HCT116 (cell line): ENCODE measurements at regions not wholly inside any gene's neighbourhood (a gene's known extent, or its start where the extent isn't known, plus 50 kb on each side); places are given as distances from the start of the nearest gene placed in this dataset.
"Not testable (repeated sequence)": the region's sequence is repeated elsewhere in the genome, so short reads cannot be mapped to it uniquely, and the experiment has no call there.

Experiments used
- ATAC-seq: fragments of 200-7000 bp; cut with Tn5 transposase; 2 replicates; pipeline ENCODE4 v1.9.1; 2020; ENCODE audit warnings: mild to moderate bottlenecking, moderate library complexity
- BruUV-seq: library from RNA; stranded (reverse); fragments of 400-500 nt; replicated peaks from 2 replicates; lab custom pipeline; 2021; lab: Mats Ljungman, UMichigan
- CTCF ChIA-PET: fragments of 300-600 bp; sonication (Branson Sonifier 250); formaldehyde crosslinking; loops from one replicate; lab custom pipeline; 2021; ENCODE audit warnings: antibody characterized with exemption; lab: Charles Lee
- POLR2A ChIA-PET: fragments of 300-600, 350-600 bp; sonication (Branson Sonifier 250); formaldehyde crosslinking; loops from one replicate; lab custom pipeline; 2021; ENCODE audit warnings: antibody characterized with exemption; lab: Charles Lee
- RAD21 ChIA-PET, 2 experiments: fragments of 300-600 bp; sonication (Branson Sonifier 250); formaldehyde crosslinking; loops; one replicate each; lab custom pipeline; 2023; ENCODE audit warnings: low total read pairs in 2 of 2; ENCODE audit not compliant: uncharacterized antibody in 2 of 2, unreplicated experiment in 2 of 2, low non-redundant PET in 1 of 2; lab: Charles Lee
- DNase-seq: peaks from one replicate; pipeline ENCODE4 v3.0.0-alpha.2; 2010; ENCODE audit warnings: low read depth, low spot score
- H2AFZ ChIP-seq: fragments of 200-600 bp; shearing (Covaris generic), sonication (generic); 2 replicates; pipeline ENCODE4 v1.6.1; 2017; ENCODE audit warnings: low read depth, mixed run types, mixed read lengths, antibody characterized with exemption, low read length; ENCODE audit not compliant: poor library complexity, severe bottlenecking
- H3K27ac ChIP-seq: 2 replicates; pipeline ENCODE4 v1.5.1; 2012; ENCODE audit warnings: low read depth, low read length
- H3K27me3 ChIP-seq: fragments of 200-600 bp; sonication (generic); 2 replicates; pipeline ENCODE4 v1.6.1; 2016; ENCODE audit warnings: mixed run types, low read length, mixed read lengths; ENCODE audit not compliant: insufficient read depth
- H3K36me3 ChIP-seq, 2 experiments: fragments of 200-500 bp in 1 of 2; fragments of 200-600 bp in 1 of 2; sonication (Bioruptor generic) in 1 of 2; sonication (generic) in 1 of 2; 2 replicates each; pipeline versions ENCODE4 v1.5.1 to v1.6.1; 2014 to 2016; ENCODE audit warnings: low read length in 2 of 2, inconsistent platforms in 1 of 2, mixed read lengths in 1 of 2, mixed run types in 1 of 2; ENCODE audit not compliant: insufficient read depth in 2 of 2, control insufficient read depth in 1 of 2
- H3K4me1 ChIP-seq, 2 experiments: fragments of 200-600 bp in 1 of 2; sonication (generic) in 1 of 2; 2 replicates each; pipeline versions ENCODE4 v1.5.1 to v1.6.1; 2012 to 2017; ENCODE audit warnings: low read length in 2 of 2, inconsistent platforms in 1 of 2, mild to moderate bottlenecking in 1 of 2, mixed read lengths in 1 of 2, mixed run types in 1 of 2, moderate library complexity in 1 of 2; ENCODE audit not compliant: insufficient read depth in 2 of 2, control insufficient read depth in 1 of 2
- H3K4me2 ChIP-seq: fragments of 200-600 bp; sonication (generic); 2 replicates; pipeline ENCODE4 v1.6.1; 2017; ENCODE audit warnings: mixed run types, low read length, mixed read lengths
- H3K4me3 ChIP-seq, 2 experiments: fragments of 200-600 bp in 1 of 2; sonication (generic) in 1 of 2; replicated peaks in 1 of 2; 2 replicates each; pipeline ENCODE4 v1.5.1; 2011 to 2016; ENCODE audit warnings: low read length in 2 of 2, control low read depth in 1 of 2, low read depth in 1 of 2, mild to moderate bottlenecking in 1 of 2, mixed read lengths in 1 of 2, mixed run types in 1 of 2
- H3K79me2 ChIP-seq: fragments of 200-600 bp; sonication (generic); 2 replicates; pipeline ENCODE4 v1.6.1; 2017; ENCODE audit warnings: mild to moderate bottlenecking, mixed run types, low read length, moderate library complexity, mixed read lengths; ENCODE audit not compliant: insufficient read depth
- H3K9ac ChIP-seq: fragments of 200-600 bp; sonication (generic); 2 replicates; pipeline ENCODE4 v1.6.1; 2016; ENCODE audit warnings: low read length, mixed read lengths
- H3K9me2 ChIP-seq: fragments of 200-600 bp; sonication (generic), shearing (Covaris generic); 2 replicates; pipeline ENCODE4 v1.6.1; 2017; ENCODE audit warnings: mixed run types, mild to moderate bottlenecking, moderate library complexity; ENCODE audit not compliant: insufficient read depth
- H3K9me3 ChIP-seq, 2 experiments: fragments of 200-500 bp in 1 of 2; fragments of 200-600 bp in 1 of 2; sonication (Bioruptor generic) in 1 of 2; sonication (generic) in 1 of 2; 2 replicates each; pipeline ENCODE4 v1.6.1; 2014 to 2017; ENCODE audit warnings: low read length in 2 of 2, mixed read lengths in 2 of 2, inconsistent platforms in 1 of 2, low read depth in 1 of 2, mild to moderate bottlenecking in 1 of 2, mixed run types in 1 of 2, moderate library complexity in 1 of 2; ENCODE audit not compliant: control insufficient read depth in 1 of 2, insufficient read depth in 1 of 2
- H4K20me1 ChIP-seq: fragments of 200-600 bp; sonication (generic), shearing (Covaris generic); 2 replicates; pipeline ENCODE4 v1.6.1; 2017; ENCODE audit warnings: mixed run types, mild to moderate bottlenecking, moderate library complexity; ENCODE audit not compliant: insufficient read depth
- CBX3 ChIP-seq: IDR thresholded peaks from 2 replicates; pipeline ENCODE4 v1.6.1; 2012; ENCODE audit warnings: low read depth
- CEBPB ChIP-seq: IDR thresholded peaks from 2 replicates; pipeline ENCODE4 v1.6.1; 2012; ENCODE audit warnings: low read depth
- EGR1 ChIP-seq: IDR thresholded peaks from 2 replicates; pipeline ENCODE4 v1.6.1; 2012; ENCODE audit warnings: low read depth
- ELF1 ChIP-seq: IDR thresholded peaks from 2 replicates; pipeline ENCODE4 v1.6.1; 2012; ENCODE audit warnings: low read depth, borderline replicate concordance
- EZH2 ChIP-seq: fragments of 200-600 bp; sonication (generic); IDR thresholded peaks from 2 replicates; pipeline ENCODE4 v1.6.1; 2017; ENCODE audit warnings: antibody characterized with exemption, mixed run types
- FOSL1 ChIP-seq: IDR thresholded peaks from 2 replicates; pipeline ENCODE4 v1.6.1; 2012; ENCODE audit warnings: low read depth
- POLR2A ChIP-seq: IDR thresholded peaks from 2 replicates; pipeline ENCODE4 v1.7.0; 2011; ENCODE audit warnings: borderline replicate concordance; ENCODE audit not compliant: insufficient read depth, insufficient read length; ENCODE audit errors: extremely low read depth
- RAD21 ChIP-seq: IDR thresholded peaks from 2 replicates; pipeline ENCODE4 v1.6.1; 2012; ENCODE audit warnings: low read depth, mild to moderate bottlenecking
- SP1 ChIP-seq: IDR thresholded peaks from 2 replicates; pipeline ENCODE4 v1.6.1; 2012; ENCODE audit warnings: low read depth
- ZFX ChIP-seq: fragments of 450-650 bp; IDR thresholded peaks from 2 replicates; pipeline ENCODE4 v1.6.1; 2017
- intact Hi-C: fragments of 100-400 bp; cut with micrococcal nuclease; formaldehyde crosslinking; loops from 2 replicates; pipeline ENCODE4 v1.10.0; 2022
- TF ChIP-seq, protein P1 (sequence below): IDR thresholded peaks from 2 replicates; pipeline ENCODE4 v1.6.1; 2012

DNA sequence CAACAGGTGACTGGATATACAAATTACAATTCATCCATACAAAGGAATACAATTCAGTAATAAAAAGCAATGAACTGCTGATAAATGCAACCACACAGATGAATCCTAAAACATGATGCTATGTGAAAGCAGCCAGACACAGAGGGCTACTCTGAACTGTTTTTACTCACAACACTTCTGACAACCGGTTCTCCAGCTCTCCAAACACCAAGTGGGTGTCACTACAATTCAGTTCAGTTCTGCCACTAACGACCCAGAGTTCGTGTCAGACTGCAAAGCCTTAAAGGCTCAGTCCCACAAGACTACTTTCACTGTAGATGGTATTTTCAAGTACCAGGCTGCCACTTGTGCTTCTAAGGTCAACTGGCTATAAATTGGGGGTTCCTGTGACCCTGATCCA is 119.4 kb downstream of the SLC16A1 start:
- no peak for TF ChIP-seq EZH2
- TF ChIP-seq ZFX: no peak
- TF ChIP-seq RAD21: no peak
- no peak for TF ChIP-seq POLR2A
- no peak for TF ChIP-seq EGR1
- TF ChIP-seq CEBPB: no peak
- TF ChIP-seq SP1: no peak
- no peak for TF ChIP-seq CBX3
- no peak for TF ChIP-seq ELF1
- Histone ChIP-seq H3K4me2 (no peak overlapping the region), H3K4me1 (no peaks in the 10 kb centered on the region), H4K20me1 (no peaks in the 10 kb centered on the region), H3K4me3 (no peak overlapping the region), H3K27ac (no peak overlapping the region), H3K9ac (no peak overlapping the region), H3K36me3 (no peaks in the 10 kb centered on the region), H3K9me3 (no peaks in the 10 kb centered on the region), H3K79me2 (no peaks in the 10 kb centered on the region), H2AFZ (no peak overlapping the region), H3K9me2 (no peaks in the 10 kb centered on the region), H3K27me3 (no peaks in the 10 kb centered on the region)
- DNase-seq: no peak
- ChIA-PET CTCF (no interaction called here), RAD21 (no interaction called here), POLR2A (no interaction called here)
- BruUV-seq: no TSS peak
- intact Hi-C loops: no loop called here
- no peak for ATAC-seq

DNA sequence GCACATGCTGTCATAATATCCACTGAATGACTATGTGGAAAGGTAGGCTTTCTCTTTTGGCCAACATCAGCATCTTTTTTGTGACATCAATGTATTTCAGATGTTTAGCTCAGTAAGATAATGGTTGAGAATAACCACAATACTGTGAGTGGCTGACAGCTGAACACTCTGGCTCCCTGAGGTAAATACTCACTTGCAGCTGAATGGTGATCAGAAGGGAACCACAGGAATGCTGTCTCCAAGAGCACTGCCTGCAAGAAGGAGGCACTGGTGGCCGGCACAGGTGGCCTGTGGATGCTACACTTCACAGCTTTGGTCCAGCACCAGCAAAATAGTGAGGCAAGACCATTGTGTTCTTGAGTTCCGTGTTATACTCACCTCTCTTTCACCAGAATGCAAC is 118.7 kb upstream of the PPM1J start:
- BruUV-seq: no TSS peak
- Histone ChIP-seq H3K79me2 (no peaks in the 10 kb centered on the region), H3K4me1 (no peaks in the 10 kb centered on the region), H3K36me3 (no peaks in the 10 kb centered on the region), H4K20me1 (no peaks in the 10 kb centered on the region), H3K4me3 (no peak overlapping the region), H3K9me3 (no peaks in the 10 kb centered on the region), H2AFZ (no peak overlapping the region), H3K27me3 (no peaks in the 10 kb centered on the region), H3K4me2 (no peak overlapping the region), H3K9ac (no peak overlapping the region), H3K27ac (no peak overlapping the region), H3K9me2 (no peaks in the 10 kb centered on the region)
- POLR2A ChIA-PET: no interaction called here
- DNase-seq (no peak), ATAC-seq (no peak)
- CTCF ChIA-PET: no interaction called here
- TF ChIP-seq EZH2 (no peak), ZFX (no peak), FOSL1 (no peak), POLR2A (no peak)
- TF ChIP-seq, protein P1, sequence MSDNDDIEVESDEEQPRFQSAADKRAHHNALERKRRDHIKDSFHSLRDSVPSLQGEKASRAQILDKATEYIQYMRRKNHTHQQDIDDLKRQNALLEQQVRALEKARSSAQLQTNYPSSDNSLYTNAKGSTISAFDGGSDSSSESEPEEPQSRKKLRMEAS: no peak
- RAD21 ChIA-PET: interaction anchor here in 1 of 2 experiments (0.6 kb wide), 1 partner anchor 75 kb away, joined by 7 read pairs; no protein-coding TSS in a partner anchor
- intact Hi-C loops: no loop called here

DNA sequence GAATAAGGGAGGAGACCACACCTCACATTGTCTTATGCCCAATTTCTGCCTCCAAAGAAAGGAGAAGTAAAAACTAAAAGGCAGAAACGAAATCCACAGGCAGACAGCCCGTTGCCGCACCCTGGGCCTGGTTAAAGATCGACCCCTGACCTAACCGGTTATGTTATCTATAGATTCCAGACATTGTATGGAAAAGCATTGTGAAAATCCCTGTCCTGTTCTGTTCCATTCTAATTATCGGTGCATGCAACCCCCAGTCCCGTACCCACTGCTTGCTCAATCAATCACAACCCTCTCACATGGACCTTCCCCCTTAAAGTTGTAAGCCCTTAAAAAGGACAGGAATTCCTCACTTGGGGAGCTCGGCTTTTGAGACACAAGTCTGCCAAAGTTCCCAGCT is 117.1 kb upstream of the PPM1J start:
- H3K9ac ChIP-seq, DNase-seq, CTCF ChIA-PET, POLR2A ChIA-PET, BruUV-seq, RAD21 ChIA-PET, H3K27me3 ChIP-seq, H3K4me2 ChIP-seq, ATAC-seq, H4K20me1 ChIP-seq, intact Hi-C loops, H3K36me3 ChIP-seq, H3K9me3 ChIP-seq, H3K4me3 ChIP-seq, H3K79me2 ChIP-seq, H2AFZ ChIP-seq, H3K9me2 ChIP-seq, H3K27ac ChIP-seq, H3K4me1 ChIP-seq: not testable (repeated sequence)

DNA sequence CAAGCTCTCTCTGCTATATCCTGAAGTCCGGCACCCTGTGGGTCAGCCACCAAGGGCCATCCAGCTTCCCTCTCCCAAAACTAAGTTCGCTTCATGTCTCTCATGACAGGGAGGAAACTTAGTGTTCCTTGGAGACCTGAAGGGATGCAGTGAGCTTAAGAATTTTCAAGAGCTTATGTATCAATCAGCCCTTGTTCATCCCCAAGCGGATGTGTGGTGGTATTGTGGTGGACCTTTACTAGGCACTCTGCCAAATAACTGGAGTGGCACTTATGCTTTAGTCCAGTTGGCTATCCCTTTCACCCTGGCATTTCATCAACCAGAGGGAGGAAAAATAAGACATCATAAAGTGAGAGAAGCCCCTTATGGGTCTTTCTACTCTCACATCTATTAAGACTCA is 114.6 kb upstream of the PPM1J start:
- H3K9me3 ChIP-seq, RAD21 ChIA-PET, H3K4me3 ChIP-seq, H3K79me2 ChIP-seq, H4K20me1 ChIP-seq, DNase-seq, ATAC-seq, H3K27me3 ChIP-seq, H3K27ac ChIP-seq, H3K9ac ChIP-seq, intact Hi-C loops, H3K36me3 ChIP-seq, H3K4me1 ChIP-seq, CTCF ChIA-PET, H3K4me2 ChIP-seq, BruUV-seq, H2AFZ ChIP-seq, POLR2A ChIA-PET, H3K9me2 ChIP-seq: not testable (repeated sequence)
